Transverse colon (tissue), 4 donors: ENCODE measurements at regions not wholly inside any gene's neighbourhood (a gene's known extent, or its start where the extent isn't known, plus 50 kb on each side); places are given as distances from the start of the nearest gene placed in this dataset.
"Not testable (repeated sequence)": the region's sequence is repeated elsewhere in the genome, so short reads cannot be mapped to it uniquely, and the experiment has no call there.

ENCODE experiments used
- DNase-seq: peaks from one replicate; pipeline ENCODE4 v3.0.0-alpha.2; 2019
- H3K27ac ChIP-seq, 4 donors: fragments of 200-600 bp; sonication (generic); 2 replicates each; pipeline ENCODE4 v1.5.1; 2016 to 2018; ENCODE audit warnings: inconsistent platforms in 4 of 4
- H3K27me3 ChIP-seq: fragments of 200-600 bp; sonication (generic); 2 replicates; pipeline ENCODE4 v1.5.1; 2017; ENCODE audit warnings: inconsistent platforms
- H3K36me3 ChIP-seq, 4 donors: fragments of 200-600 bp; sonication (generic); 2 replicates each; pipeline ENCODE4 v1.5.1; 2017 to 2019; ENCODE audit warnings: inconsistent platforms in 4 of 4
- H3K4me1 ChIP-seq, 4 donors: fragments of 200-600 bp; sonication (generic); 2 replicates each; pipeline ENCODE4 v1.5.1; 2017 to 2020; ENCODE audit warnings: inconsistent platforms in 4 of 4
- H3K4me3 ChIP-seq, 4 donors: fragments of 200-600 bp; sonication (generic); 1 replicate in 1 of 4; 2 replicates in 3 of 4; pipeline versions ENCODE4 v1.5.1 to v1.6.1; 2017 to 2019; ENCODE audit warnings: inconsistent platforms in 4 of 4
- H3K9me3 ChIP-seq, 2 donors: fragments of 200-600 bp; sonication (generic); 2 replicates each; pipeline ENCODE4 v1.5.1; 2017 to 2019; ENCODE audit warnings: inconsistent platforms in 2 of 2
- CTCF ChIP-seq, 5 experiments: fragments of 200-600 bp in 3 of 5; fragments of 450-650 bp in 2 of 5; sonication (generic) in 3 of 5; IDR thresholded peaks; 1 replicate in 2 of 5; 2 replicates in 3 of 5; pipeline ENCODE4 v1.5.1; 2016 to 2017; ENCODE audit warnings: antibody characterized with exemption in 5 of 5, inconsistent platforms in 3 of 5, mild to moderate bottlenecking in 2 of 5, moderate library complexity in 1 of 5
- EP300 ChIP-seq: sonication (generic); formaldehyde crosslinking; IDR thresholded peaks from one replicate; pipeline ENCODE4 v1.6.1; 2017; ENCODE audit warnings: antibody characterized with exemption, low read depth
- POLR2A ChIP-seq: fragments of 450-650 bp; IDR thresholded peaks from one replicate; pipeline ENCODE4 v1.6.1; 2016; ENCODE audit warnings: antibody characterized with exemption, mild to moderate bottlenecking, moderate library complexity
- POLR2AphosphoS5 ChIP-seq, 3 donors: sonication (generic); formaldehyde crosslinking; IDR thresholded peaks; one replicate each; pipeline ENCODE4 v1.6.1; 2016; ENCODE audit warnings: antibody characterized with exemption in 3 of 3
- WGBS, 2 donors: methylation state at CpG; one replicate each; pipeline ENCODE4 v1.1.5; 2018; ENCODE audit warnings: low coverage in 1 of 2; 5-methylcytosine and 5-hydroxymethylcytosine counted together
- in situ Hi-C, 4 donors: fragments of 200-750 bp; cut with MboI; loops; one replicate each; pipeline versions ENCODE4 v1.15.0 to v1.15.1; 2017; ENCODE audit warnings: low sequenced_read_pairs in 3 of 4, low pct_ligation_motif_present in 1 of 4, low pct_unique_long_range_greater_than_20kb in 1 of 4
- intact Hi-C: fragments of 100-400 bp; cut with DNase I; formaldehyde crosslinking; loops from one replicate; pipeline ENCODE4 v1.15.1; 2023; ENCODE audit warnings: low total_unique reads

- Histone ChIP-seq H3K27ac (no peak overlapping the region), H3K4me3 (no peak overlapping the region), H3K27me3 (peaks cover 12% of the 10 kb centered on the region), H3K36me3 (no peaks in the 10 kb centered on the region), H3K9me3 (no peaks in the 10 kb centered on the region), H3K4me1 (no peaks in the 10 kb centered on the region)
- in situ Hi-C loops (no loop called here), intact Hi-C loops (no loop called here)
- WGBS, 2 donors: 75% methylated on average over 2 of the region's 2 CpGs; no CpG with 5 or more reads in 1 of the 2 donors
- no peak for DNase-seq
- TF ChIP-seq EP300 (no peak), CTCF (IDR thresholded peaks at IDR 0.05) (no peak), POLR2A (no peak), POLR2AphosphoS5 (IDR thresholded peaks at IDR 0.05) (no peak)
These were observed 81.9 kb upstream of the HMGXB4 start for GRCh38 chr22:35175392-35175791.

- Histone ChIP-seq H3K36me3 (no peaks in the 10 kb centered on the region), H3K4me1 (no peaks in the 10 kb centered on the region), H3K9me3 (no peaks in the 10 kb centered on the region), H3K4me3 (no peak overlapping the region), H3K27ac (no peak overlapping the region), H3K27me3 (peaks cover 8% of the 10 kb centered on the region)
- TF ChIP-seq POLR2A (no peak), POLR2AphosphoS5 (IDR thresholded peaks at IDR 0.05) (no peak), EP300 (no peak), CTCF (IDR thresholded peaks at IDR 0.05) (no peak)
- 60 to 95% methylated on average over 1 to 2 of the region's 2 CpGs for WGBS, 2 donors
- DNase-seq: no peak
- in situ Hi-C loops (no loop called here), intact Hi-C loops (no loop called here)
These were observed 79.5 kb upstream of the HMGXB4 start for GRCh38 chr22:35177811-35178210.

GRCh38 chr22:35178446-35178845 lies 78.8 kb upstream of the HMGXB4 start:
- intact Hi-C loops: no loop called here
- in situ Hi-C loops: no loop called here
- H3K36me3 ChIP-seq: no peaks in the 10 kb centered on the region
- H3K27ac ChIP-seq: no peak overlapping the region
- no peak for DNase-seq
- no peaks in the 10 kb centered on the region for H3K4me1 ChIP-seq
- no peak overlapping the region for H3K4me3 ChIP-seq
- peaks cover 2% of the 10 kb centered on the region for H3K27me3 ChIP-seq
- WGBS, 2 donors: 88% methylated on average over 10 of the region's 10 CpGs; no CpG with 5 or more reads in 1 of the 2 donors
- TF ChIP-seq EP300: no peak
- TF ChIP-seq CTCF (IDR thresholded peaks at IDR 0.05): no peak
- no peak for TF ChIP-seq POLR2AphosphoS5 (IDR thresholded peaks at IDR 0.05)
- TF ChIP-seq POLR2A: no peak
- H3K9me3 ChIP-seq: no peaks in the 10 kb centered on the region

GRCh38 chr22:35183917-35184316 lies 73.4 kb upstream of the HMGXB4 start:
- Histone ChIP-seq H3K27ac (no peak overlapping the region), H3K36me3 (no peaks in the 10 kb centered on the region), H3K27me3 (no peaks in the 10 kb centered on the region), H3K9me3 (peaks cover 1 to 4% of the 10 kb centered on the region in 2 donors), H3K4me1 (no peaks in the 10 kb centered on the region), H3K4me3 (no peak overlapping the region)
- intact Hi-C loops: no loop called here
- TF ChIP-seq EP300 (no peak), POLR2AphosphoS5 (IDR thresholded peaks at IDR 0.05) (no peak)
- 50 to 69% methylated on average over 2 of the region's 2 CpGs for WGBS, 2 donors
- in situ Hi-C loops: no loop called here
- no peak for DNase-seq

- in situ Hi-C loops: no loop called here
- Histone ChIP-seq H3K4me3 (no peak overlapping the region), H3K9me3 (peaks cover 9 to 13% of the 10 kb centered on the region in 2 donors), H3K27me3 (no peaks in the 10 kb centered on the region), H3K36me3 (no peaks in the 10 kb centered on the region), H3K4me1 (no peaks in the 10 kb centered on the region), H3K27ac (no peak overlapping the region)
- DNase-seq: no peak
- 67 to 83% methylated on average over 1 of the region's 1 CpG for WGBS, 2 donors
- TF ChIP-seq EP300: no peak
- no peak for TF ChIP-seq CTCF (IDR thresholded peaks at IDR 0.05)
- TF ChIP-seq POLR2A: no peak
- TF ChIP-seq POLR2AphosphoS5 (IDR thresholded peaks at IDR 0.05): no peak
- intact Hi-C loops: no loop called here
These were observed 70.8 kb upstream of the HMGXB4 start for GRCh38 chr22:35186492-35186891.

- in situ Hi-C loops, intact Hi-C loops: not testable (repeated sequence)
- 67 to 92% methylated on average over 1 of the region's 1 CpG for WGBS, 2 donors
These were observed 68.4 kb upstream of the HMGXB4 start for GRCh38 chr22:35188930-35189329.

More at GRCh38 chr22:35188930-35189329, 68.4 kb upstream of the HMGXB4 start:
- H3K4me1 ChIP-seq, H3K36me3 ChIP-seq, H3K27me3 ChIP-seq, H3K27ac ChIP-seq, DNase-seq, H3K4me3 ChIP-seq: not testable (repeated sequence)
- H3K9me3 ChIP-seq: peaks cover 9 to 13% of the 10 kb centered on the region in 2 donors
